ENCODE measurements at regions not wholly inside any gene's neighbourhood (a gene's known extent, or its start where the extent isn't known, plus 50 kb on each side); places are given as distances from the start of the nearest gene placed in this dataset.

- TF ChIP-seq CTCF (conservative IDR thresholded peaks at IDR 0.05; ENCODE audit: low read length) (no peak), EZH2phosphoT487 (IDR thresholded peaks at IDR 0.05; ENCODE audit: borderline replicate concordance) (no peak)
These were observed 396.8 kb upstream of the PRMT6 start for GRCh38 chr1:106659490-106660244.
